ENCODE measurements at regions not wholly inside any gene's neighbourhood (a gene's known extent, or its start where the extent isn't known, plus 50 kb on each side); places are given as distances from the start of the nearest gene placed in this dataset.
"Not testable (repeated sequence)": the region's sequence is repeated elsewhere in the genome, so short reads cannot be mapped to it uniquely, and the experiment has no call there.

DNA sequence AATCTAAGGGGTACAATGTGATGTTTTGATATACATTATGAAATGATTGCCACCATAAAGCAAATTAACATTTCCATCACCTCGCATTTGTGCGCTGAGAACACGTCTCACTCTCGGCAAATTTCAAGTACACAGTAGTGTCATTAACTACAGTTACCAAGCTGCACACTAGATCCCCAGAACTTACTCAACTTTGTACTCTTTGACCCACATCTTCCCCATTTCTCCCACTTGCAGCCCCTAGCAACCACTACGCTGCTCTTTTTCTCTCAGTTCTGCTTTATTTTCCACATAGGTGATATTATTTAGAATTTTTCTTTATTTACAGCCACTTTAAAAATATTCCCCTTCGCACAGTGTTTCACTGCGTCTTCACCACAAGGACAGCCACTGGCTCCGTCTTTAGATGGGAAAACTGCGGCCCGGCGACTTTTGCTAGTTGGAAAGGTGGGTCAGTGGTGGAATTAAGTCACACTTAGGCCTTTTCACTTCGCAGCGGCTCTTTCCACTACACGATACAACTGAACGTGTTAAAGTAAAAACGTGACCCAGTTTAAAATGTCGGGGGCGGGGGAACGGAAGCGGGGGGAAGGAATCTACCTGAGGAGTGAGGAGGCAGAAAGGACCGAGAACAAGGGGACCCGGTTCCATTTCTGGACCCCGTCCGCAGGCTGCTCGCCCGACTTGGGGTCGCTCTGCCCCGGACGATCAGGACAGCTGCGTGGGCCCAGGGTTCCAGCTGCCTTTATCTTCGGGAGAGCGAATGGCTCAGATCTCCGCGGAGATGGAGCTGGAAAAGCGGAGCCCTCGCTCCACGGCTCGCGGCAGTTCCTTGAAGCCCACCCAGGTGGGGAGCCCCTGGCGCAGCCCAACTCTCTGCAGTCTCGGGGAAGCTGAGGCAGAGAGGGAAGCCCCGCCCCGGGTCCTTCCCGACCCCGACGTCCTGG is 486.1 kb downstream of the UQCRFS1 start:
- no peak for DNase-seq

DNA sequence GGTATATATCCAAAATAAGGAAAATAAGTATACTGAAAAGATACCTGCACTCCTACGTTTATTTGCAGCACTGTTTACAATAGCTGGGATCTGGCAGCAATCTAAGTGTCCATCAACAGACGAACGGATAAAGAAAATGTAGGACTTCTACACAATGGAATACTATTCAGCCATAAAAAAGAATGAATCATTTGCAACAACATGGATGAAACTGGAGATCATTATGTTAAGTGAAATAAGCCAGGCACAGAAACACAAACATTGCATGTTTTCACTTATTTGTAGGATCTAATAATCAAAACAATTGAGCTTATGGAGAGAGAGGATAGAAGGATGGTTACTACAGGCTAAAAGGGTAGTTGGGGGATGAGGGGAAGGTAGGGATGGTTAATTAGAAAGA is 494.0 kb downstream of the UQCRFS1 start:
- DNase-seq = no peak

DNA sequence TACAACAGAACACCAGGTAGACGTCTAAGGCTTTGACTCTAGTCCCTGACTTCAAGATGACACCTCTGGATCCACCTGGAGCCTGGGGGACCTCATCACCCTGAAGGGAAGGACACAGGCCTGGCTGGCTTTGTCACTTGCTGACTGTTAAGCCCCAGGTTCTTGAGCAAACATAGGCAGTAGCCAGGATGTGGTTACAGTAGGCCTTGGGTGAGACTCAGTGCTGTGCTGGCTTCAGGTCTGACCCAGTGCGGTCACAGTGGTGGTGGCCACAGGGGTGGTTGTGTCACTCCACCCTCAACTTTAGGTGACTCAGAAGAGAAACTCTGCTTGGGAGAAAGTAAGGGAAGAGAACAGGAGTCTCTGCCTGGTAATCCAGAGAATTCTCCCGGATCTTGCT is 497.8 kb downstream of the UQCRFS1 start:
- no peak for DNase-seq

DNA sequence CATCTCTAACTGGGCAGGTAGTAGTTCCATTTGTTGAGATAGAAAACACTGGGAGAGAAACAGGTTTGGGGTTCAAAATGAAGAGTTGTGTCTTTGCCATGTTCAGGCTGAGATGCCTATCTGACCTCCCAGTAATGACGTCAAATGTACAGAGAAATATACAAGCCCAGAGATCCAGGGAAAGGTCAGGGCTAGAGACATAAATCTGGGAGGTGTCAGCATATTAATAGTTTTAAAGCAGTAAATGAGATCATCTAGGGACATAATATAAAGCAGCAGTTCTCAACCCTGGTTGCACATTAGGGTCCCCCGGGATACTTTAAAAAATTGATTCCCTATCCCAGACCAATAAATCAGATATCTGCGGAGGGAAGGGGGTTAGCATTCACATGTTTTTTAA is 501.5 kb downstream of the UQCRFS1 start:
- DNase-seq = no peak

DNA sequence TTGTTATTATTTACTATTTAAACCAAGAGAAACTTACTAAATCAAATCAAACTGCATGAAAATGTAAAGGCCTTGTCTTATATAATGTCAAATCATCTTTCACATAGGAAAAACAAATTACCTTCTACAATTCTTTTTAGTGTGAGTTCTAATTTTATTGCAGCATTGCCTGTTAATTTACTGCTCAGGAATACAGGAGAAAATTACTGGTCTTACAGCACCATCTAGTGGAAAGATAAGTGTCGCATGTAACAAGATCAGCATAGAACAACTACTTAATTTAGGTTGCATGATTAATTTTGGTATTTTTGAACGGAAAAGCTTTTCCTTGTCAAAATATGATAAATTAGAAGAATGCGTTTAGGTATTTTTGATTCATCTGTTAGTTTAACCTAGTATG is 502.7 kb downstream of the UQCRFS1 start:
- DNase-seq = no peak

DNA sequence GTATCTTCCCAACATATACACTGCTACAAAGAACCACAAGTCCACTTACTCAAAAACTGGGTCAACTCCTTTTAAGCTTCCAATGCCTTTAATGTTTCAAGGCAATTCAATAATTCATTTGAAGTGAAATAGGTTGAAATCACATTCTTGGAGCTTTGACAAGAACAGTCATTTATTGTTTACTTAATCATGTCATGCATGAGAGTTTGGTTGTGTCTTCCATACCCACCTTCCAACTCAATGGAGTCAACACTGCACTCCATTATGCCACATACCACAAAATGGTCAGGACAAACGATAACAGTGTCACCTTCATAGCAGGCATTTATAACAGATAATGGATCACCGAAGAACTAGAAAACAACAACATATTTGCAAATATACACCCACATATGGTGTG is 506.3 kb downstream of the UQCRFS1 start:
- DNase-seq = no peak

DNA sequence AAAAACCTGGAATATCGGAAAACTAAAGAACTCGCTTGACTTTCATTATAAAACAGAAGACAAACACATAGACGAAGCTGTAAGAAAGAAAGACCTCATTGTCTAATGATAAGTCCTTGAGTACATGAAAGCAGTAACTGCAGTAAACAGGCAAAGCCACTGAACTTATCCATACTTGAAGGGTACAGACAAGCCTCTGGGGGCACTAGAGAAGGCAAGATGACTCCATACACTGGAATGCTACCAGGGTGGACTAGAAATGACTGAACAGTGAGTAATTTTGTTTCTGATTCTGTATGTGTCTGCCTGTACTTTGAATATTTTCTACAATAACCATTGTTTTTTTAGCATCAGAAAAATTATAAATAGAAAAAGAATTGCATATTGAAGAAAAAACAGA is 507.9 kb downstream of the UQCRFS1 start:
- DNase-seq = no peak

DNA sequence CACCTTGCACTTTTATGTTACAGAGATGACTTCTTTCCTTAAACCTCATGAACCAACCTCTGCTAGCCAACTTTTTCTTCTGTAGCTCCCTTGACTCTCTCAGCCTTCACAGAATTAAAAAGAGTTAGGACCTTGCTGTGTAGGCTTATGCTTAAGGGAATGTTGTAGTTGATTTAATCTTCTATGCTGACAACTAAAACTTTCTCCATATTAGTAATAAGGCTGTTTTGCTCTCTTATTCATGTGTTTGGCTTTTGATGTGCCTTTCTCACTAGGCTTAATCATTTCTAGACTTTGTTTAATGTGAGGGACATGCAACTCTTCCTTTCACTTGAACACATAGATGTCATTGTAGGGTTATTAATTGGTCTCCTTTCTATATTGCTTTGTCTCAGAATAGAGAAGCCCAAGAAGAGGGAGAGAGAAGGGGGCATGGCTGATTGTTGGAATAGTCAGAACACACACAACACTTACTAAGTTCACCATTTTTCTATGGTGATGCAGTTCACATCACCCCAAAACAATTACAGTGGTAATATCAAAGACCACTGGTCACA is 509.5 kb downstream of the UQCRFS1 start:
- DNase-seq = no peak

DNA sequence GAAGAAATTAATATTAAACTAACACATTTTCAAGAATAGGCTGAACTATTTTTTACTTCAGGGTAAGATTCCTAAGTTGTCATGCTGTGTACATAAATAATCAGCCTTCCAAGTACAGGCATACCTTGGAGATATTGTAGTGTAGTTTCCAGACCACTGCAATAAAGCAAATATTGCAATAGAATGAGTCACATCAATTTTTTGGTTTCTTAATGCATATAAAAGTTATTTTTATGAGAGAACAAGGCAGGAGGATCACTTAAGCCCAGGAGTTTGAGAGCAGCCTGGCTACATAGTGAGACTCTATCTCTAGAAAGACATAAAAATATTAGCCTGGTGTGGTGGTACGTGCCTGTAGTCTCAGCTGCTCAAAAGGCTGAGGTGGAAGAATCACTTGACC is 511.5 kb downstream of the UQCRFS1 start:
- no peak for DNase-seq

DNA sequence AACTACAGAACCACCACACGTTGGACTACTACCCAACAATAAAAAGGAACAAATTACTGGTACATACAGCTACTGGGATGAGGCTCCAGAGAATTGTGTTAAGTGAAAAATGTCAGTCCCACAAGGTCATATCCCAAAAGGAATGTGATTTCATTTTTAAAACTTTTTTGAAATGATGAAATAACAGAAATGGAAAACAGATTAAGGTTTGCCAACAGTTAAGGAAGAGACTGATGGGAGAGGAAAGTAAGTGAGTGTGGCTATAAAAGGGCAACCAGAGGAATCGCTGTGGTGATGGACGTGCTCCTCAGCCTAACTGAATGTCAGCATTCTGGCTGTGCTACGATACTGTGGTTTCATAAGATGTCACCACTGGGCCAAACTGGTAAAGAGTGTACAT is 512.8 kb downstream of the UQCRFS1 start:
- DNase-seq = no peak

DNA sequence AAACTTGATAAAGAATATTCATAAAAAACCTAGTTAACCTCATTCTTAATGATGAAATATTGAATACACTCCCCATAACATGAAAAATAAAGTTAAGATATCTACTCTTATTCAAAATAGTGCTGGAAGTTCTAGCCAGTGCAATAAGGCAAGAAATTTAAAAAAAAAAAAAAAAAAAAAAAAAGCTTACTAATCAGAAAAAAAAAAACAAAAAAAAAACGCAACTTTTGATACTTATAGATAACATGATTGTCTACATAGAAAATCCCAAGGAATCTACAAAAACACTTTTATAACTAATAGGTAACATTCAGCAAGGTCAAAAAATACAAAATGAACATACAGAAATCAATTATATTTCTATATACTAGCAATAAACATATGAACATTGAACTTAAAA is 515.6 kb downstream of the UQCRFS1 start:
- no peak for DNase-seq

DNA sequence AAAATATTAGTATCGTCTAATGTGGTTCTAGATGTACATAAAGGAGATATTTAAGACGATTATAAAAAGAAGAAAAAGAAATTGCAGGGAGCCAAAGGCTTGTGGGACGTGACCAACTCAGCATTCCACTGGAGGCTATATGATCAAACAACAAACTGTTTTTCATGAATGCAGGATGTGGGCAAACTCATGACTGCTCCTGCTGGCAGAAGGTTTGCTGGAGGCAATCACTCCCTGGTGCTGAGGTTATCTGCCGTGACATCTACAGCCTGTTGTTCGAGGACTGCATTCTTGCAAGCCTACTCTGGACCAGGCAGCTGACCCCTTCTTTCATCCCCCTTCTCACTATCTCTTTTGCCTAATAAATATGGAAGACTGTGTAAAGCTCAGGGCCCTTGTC is 518.1 kb downstream of the UQCRFS1 start:
- DNase-seq = no peak

DNA sequence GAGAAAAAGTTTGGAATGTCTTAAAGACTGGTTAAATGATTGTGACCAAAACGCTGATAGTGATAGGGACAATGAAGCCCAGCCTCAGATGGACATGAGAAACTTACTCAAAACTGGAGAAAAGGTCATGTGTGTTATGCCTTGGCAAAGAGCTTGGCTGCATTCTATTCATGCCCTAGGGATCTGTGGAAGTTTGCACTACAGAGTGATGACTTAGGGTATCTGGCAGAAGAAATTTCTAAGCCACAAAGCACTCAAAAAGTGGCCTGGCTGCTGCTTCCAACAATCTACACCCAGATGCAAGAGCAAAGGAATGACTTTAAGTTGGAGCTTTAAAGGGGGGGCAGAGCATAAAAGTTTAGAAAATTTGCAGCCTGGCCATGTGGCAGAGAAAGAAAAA is 521.3 kb downstream of the UQCRFS1 start:
- DNase-seq = no peak

DNA sequence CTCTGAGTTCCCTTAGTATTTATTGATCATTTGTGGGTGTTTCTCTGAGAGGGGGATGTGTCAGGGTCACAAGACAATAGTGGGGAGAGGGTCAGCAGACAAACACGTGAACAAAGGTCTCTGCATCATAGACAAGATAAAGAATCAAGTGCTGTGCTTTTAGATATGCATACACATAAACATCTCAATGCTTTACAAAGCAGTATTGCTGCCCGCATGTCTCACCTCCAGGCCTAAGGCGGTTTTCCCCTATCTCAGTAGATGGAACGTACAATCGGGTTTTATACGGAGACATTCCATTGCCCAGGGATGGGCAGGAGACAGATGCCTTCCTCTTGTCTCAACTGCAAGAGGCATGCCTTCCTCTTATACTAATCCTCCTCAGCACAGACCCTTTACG is 523.5 kb downstream of the UQCRFS1 start:
- not testable (repeated sequence) for DNase-seq

DNA sequence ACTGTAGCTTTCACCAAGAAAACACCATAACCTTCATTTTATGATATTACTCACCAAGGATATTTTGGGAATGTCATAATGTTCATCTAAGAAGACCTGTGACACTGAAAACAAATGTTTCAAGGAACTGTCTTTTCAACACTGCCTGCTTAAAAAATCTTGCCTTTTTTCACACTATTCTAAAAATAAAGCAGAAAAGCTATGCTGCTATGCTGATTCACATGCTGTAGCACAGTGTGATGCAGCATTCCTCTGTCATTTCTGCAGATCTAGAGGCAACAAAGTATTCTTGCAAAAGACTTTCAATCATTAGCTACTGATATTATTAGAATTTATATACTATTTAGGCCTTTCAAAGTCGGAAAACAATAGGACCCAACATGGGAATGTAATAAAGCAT is 525.7 kb downstream of the UQCRFS1 start:
- DNase-seq = no peak

DNA sequence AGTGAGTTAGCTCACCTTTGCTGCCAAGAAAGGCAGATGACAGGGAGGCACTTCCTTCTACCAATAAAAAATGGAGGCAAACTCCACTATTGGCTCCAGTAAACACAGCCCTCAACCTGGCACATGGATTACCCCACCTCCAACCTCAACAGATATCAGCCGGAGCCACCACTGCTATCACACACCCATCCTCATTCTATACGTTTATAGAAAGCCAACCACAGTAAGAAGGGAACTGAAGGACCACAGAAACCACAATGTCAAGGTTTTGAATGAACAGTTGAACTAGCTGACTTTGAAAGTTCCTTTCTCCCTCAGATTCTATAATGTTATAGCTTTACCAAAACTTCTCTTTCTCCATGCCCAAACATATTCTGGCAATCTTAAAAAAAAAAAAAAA is 526.2 kb downstream of the UQCRFS1 start:
- DNase-seq = no peak

DNA sequence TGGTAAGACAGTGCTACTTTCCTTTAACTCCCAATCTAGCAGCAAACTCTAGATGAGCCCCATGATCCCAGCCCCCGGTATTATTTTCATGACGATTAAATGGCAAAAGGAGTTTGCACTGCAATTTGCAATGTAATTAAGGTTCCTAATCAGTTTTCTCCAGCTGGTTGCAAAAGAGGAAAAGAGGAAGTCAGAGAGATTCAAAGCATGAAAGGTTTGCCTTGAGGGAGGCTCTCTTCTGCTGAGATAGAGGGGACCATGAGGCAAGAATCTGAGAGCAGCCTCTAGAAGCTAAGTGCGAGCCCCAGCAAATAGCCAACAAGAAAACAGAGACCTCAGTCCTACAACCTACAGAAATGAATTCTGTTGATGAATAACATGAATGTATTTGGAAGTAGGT is 527.1 kb downstream of the UQCRFS1 start:
- DNase-seq = no peak

DNA sequence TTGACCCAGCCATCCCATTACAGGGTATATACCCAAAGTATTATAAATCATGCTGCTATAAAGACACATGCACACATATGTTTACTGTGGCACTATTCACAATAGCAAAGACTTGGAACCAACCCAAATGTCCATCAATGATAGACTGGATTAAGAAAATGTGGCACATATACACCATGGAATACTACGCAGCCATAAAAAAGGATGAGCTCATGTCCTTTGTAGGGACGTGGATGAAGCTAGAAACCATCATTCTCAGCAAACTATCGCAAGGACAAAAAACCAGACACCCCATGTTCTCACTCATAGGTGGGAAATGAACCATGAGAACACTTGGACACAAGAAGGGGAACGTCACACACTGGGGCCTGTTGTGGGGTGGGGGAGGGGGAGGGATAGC is 527.9 kb downstream of the UQCRFS1 start:
- not testable (repeated sequence) for DNase-seq

DNA sequence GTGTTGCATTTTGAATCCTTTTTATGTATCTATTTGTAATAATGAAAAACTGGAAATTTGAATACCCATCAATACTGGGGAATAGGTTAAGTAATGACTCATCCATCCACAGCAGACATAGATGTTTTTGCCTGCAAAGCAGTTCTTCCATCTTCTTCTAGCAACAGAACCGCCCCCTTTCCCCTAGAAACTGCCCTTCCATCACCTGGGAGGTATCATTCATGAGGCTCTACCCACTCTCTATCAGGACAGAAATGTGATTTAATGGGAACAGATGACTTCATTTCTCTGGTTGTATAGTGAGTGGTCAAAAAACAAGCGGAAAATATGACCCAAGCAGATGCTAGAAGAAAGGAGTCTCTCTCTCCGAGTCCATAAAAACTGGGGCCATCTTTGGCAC is 532.8 kb downstream of the UQCRFS1 start:
- no peak for DNase-seq

DNA sequence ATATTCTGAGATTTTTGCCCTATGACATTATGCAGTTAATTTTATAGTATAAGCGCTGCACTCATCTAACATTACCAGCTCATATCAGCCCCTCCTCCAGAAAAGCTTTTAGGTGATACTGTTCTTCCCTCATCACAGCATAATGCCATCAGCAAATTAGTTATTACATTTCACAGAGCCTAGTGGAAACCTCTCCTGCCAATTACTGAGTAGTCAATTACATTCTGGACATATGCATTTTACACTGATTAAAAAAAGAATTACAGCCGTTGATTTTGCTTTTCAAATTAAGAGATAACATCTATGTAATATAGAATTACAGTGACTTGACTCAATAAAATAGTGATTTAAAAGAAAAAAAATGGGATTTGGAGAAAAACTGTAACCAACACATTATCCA is 542.1 kb downstream of the UQCRFS1 start:
- DNase-seq = no peak

DNA sequence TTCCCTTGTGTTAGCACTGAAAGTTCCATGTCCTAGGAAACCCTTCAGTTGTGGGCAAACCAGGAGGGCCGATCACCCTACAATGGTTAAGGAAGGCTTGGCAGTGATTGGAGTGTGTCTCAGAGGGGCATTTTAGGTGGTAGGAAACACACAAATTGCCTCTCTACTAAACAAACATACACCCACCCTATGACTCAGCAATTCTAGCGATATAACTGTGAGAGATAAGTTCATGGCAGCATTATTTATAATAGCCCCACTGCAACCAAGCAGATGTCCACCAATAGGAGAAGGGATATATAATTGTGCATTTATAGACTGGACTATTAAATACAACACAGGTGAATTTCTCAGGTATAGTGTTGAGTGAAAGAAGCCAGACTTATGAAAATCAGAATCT is 543.1 kb downstream of the UQCRFS1 start:
- DNase-seq = no peak

DNA sequence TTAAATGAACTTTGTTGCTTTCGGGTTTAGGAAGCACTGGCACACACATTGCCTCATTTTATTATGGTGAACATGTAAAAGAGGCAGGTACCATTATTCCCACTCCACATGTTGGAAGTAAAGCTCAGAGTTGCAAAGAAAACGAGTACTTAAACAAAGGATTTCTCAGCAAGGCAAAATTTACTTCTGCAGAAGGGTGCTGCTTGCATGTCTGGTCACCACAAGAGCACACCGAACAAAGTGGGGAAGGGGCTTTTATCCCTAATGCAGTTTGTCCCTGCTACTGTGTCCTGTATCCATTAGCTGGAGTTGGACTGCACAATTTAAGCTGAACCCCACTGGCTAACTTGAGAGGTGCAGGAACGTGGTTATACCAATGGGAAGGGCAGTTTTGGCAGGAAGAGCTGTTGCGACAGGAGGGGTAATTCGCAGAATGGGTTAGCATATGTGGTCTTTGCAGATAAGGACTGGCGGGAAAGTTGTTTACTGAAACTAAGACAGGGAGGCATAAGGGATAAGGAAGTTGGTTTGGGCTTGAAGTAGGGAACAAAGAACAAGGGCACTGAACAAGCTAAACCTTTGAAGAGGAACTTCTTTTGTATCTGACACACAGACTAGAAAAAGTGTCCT is 545.5 kb downstream of the UQCRFS1 start:
- no peak for DNase-seq

DNA sequence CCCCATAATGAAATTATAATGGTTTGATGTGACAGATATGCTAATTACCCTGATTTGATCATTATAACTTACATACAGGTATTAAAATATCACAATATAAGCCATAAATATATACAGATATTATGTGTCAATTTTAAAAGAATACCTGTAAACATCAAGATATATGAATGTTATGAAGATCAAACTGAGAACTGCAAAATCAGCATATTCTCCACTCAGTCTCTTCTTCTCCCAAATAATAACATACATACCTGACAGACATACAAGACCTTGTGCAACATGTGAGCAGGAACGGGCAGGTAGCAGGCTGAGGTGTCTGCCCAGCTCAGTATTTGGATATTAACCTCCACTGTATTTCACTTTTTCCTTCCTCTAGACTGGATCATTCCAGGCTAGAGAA is 547.2 kb downstream of the UQCRFS1 start:
- DNase-seq = no peak

DNA sequence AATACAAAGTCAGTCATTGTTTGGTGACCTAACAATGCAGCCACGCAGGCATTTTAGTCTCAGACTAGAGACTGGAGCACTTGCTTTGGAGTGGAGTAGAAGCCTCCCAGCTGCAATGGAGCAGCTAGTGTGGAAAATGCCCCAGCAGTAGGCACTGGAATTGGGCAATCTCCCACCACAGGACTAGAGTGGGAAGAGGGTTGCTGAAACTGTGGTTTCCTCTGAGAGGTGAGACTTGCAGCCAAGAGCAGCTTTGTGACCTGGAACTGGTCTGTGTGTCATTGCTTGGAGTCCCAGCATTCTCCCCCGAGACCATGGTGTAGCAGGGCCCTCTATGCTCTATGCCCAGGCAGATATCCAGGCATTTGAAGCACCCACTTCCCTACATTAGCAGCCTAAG is 556.3 kb downstream of the UQCRFS1 start:
- no peak for DNase-seq
